ENCODE measurements at regions not wholly inside any gene's neighbourhood (a gene's known extent, or its start where the extent isn't known, plus 50 kb on each side); places are given as distances from the start of the nearest gene placed in this dataset.

DNA sequence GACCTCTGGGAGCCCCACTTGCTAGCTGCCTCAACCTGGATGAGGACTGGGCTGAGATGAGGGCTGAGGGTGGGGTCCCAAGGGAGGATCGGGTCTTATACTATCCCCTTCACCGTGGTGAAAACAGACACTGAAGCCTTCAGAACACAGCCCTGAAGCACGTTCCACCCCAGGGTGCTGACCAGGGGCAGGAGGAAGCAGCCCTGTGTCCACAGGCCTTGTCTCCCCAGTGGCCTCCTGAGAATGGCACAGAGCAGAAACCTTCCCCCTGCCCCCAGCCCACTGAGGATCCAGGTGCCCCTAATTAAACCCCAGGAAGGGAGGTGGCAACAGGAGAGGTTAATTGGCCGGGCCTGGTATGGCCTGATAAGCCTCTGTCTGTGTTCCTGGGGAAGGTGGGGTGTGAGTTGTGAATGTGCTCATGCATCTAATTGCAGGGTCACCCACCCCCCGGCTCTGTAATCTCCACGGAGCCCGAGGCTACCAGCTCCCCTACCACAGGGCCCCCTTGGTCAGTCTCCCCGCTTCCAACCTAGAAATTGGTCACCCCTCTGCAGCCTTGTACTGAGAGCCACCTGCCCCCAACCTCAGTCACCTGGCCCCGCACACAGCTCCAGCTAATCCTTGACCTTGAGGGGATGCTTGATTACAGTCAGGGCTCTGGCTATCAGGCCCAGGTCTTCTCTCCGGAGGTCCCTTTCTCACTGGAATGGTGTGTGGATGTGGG is 159.0 kb upstream of the UNC5B start:
- ATAC-seq (no peak), DNase-seq (no peak)
- TF ChIP-seq, protein P1, sequence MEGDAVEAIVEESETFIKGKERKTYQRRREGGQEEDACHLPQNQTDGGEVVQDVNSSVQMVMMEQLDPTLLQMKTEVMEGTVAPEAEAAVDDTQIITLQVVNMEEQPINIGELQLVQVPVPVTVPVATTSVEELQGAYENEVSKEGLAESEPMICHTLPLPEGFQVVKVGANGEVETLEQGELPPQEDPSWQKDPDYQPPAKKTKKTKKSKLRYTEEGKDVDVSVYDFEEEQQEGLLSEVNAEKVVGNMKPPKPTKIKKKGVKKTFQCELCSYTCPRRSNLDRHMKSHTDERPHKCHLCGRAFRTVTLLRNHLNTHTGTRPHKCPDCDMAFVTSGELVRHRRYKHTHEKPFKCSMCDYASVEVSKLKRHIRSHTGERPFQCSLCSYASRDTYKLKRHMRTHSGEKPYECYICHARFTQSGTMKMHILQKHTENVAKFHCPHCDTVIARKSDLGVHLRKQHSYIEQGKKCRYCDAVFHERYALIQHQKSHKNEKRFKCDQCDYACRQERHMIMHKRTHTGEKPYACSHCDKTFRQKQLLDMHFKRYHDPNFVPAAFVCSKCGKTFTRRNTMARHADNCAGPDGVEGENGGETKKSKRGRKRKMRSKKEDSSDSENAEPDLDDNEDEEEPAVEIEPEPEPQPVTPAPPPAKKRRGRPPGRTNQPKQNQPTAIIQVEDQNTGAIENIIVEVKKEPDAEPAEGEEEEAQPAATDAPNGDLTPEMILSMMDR (IDR thresholded peaks at IDR 0.05) = no peak
- TF ChIP-seq POLR2A (IDR thresholded peaks at IDR 0.05) = no peak
- Histone ChIP-seq H3K4me3 (no peak overlapping the region), H3K27ac (no peak overlapping the region), H3K27me3 (no peaks in the 10 kb centered on the region), H3K4me1 (no peaks in the 10 kb centered on the region), H3K9me3 (no peaks in the 10 kb centered on the region), H3K36me3 (replicated peaks in 1 of 2; ENCODE audit: insufficient read depth in 1 of 2, low read depth in 2 of 2) (no peaks in the 10 kb centered on the region)
- 71 to 79% methylated on average over 9 to 10 of the region's 10 CpGs for WGBS, 2 donors
- intact Hi-C loops (cut with DNase I) = no loop called here

DNA sequence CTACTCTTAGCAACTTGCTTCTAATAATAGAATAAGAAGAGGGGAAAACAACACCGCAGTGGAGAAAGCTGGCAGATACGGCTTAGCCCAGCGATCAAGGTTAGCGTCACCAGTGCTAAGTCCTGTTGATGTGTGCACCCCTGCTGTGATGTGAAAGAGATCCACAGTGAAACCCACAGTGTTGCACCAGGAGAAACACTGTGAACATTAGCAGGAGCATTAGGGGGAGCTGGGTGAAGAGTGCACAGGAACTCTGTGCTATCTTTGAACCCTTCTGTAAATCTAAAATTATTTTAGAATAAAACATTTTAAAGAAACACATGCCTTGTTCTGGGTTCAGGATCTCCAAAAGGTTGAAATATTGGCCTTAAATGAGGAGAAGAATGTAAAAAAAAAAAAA is 154.1 kb upstream of the UNC5B start:
- H3K4me3 ChIP-seq = no peak overlapping the region
- no peaks in the 10 kb centered on the region for H3K27me3 ChIP-seq
- no peak for ATAC-seq
- H3K4me1 ChIP-seq = no peaks in the 10 kb centered on the region
- H3K9me3 ChIP-seq = no peaks in the 10 kb centered on the region
- H3K36me3 ChIP-seq (replicated peaks in 1 of 2; ENCODE audit: insufficient read depth in 1 of 2, low read depth in 2 of 2) = no peaks in the 10 kb centered on the region
- no peak for DNase-seq
- no peak overlapping the region for H3K27ac ChIP-seq
- intact Hi-C loops (cut with DNase I) = no loop called here
- WGBS, 2 donors = 86 to 92% methylated on average over 4 of the region's 4 CpGs
- no peak for TF ChIP-seq POLR2A (IDR thresholded peaks at IDR 0.05)
- TF ChIP-seq, protein P1 (IDR thresholded peaks at IDR 0.05) = no peak

DNA sequence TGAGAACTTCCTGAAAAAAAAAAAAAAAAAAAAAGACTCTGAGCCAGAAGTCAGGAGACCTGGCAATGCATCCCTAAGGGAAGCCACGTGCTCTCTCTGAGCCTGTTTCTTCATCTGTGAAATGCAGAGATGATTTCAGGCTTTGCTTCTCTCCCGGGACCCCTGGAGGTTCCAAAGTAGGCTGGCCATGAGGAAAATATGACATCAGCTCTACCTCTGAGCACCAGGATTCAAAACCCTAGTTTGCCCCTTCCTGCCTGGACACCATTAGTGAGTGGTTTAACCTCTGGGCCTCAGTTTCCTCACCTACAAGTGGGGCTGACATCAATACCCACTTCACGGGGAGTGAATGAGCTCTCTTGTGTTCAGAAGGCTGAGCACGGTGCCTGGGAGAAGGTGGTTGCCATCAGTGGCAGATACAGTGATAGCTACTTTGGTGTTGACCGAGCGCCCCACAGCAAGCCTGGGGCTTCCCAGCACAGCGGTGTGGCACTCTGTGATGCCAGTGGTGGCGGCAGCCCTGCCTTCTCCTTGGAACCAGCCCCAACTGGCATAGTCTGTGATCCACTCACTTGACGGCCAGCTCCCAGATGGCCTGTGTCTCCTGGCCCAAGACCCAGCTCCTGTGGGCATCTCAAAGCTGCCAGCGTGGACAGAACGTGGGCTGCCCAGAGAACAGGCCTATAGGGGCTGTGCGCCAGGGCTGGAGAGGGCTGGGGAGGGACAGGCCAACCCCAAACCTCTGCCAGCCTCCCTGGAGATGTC is 153.1 kb upstream of the UNC5B start:
- TF ChIP-seq, protein P1 (IDR thresholded peaks at IDR 0.05) = no peak
- no peak for TF ChIP-seq POLR2A (IDR thresholded peaks at IDR 0.05)
- no peak overlapping the region for H3K27ac ChIP-seq
- intact Hi-C loops (cut with DNase I) = no loop called here
- no peaks in the 10 kb centered on the region for H3K36me3 ChIP-seq (replicated peaks in 1 of 2; ENCODE audit: insufficient read depth in 1 of 2, low read depth in 2 of 2)
- DNase-seq (no peak), ATAC-seq (no peak)
- H3K4me3 ChIP-seq = no peak overlapping the region
- no peaks in the 10 kb centered on the region for H3K9me3 ChIP-seq
- H3K4me1 ChIP-seq = no peaks in the 10 kb centered on the region
- whole genome bisulfite sequencing, 2 donors = 78 to 80% methylated on average over 5 to 12 of the region's 12 CpGs
- H3K27me3 ChIP-seq = no peaks in the 10 kb centered on the region

DNA sequence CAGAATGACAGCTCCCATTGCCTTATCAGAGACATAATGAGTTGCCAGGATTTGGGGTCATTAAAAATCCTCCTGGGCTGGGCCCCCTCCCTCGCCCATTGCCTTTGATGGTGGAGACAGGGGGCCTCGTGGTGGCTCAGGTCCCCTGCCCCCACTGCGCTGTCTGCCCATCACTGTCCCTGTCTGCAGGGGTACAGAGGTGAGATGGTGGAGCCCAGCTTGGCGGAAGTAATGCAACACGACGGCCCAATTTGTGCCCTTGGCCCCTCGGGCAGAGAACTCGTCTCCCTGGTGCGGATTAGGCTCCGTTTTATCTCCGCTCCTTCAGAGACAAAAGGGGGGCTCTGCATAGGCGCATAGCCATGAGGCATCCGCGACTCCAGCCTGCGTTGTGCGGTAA is 152.4 kb upstream of the UNC5B start:
- ATAC-seq (no peak), DNase-seq (no peak)
- WGBS, 2 donors = 66 to 81% methylated on average over 9 to 16 of the region's 16 CpGs

More for the DNA sequence above, 152.4 kb upstream of the UNC5B start:
- TF ChIP-seq, protein P1 (IDR thresholded peaks at IDR 0.05) = no peak
- no peak for TF ChIP-seq POLR2A (IDR thresholded peaks at IDR 0.05)
- H3K27me3 ChIP-seq = no peaks in the 10 kb centered on the region
- no peaks in the 10 kb centered on the region for H3K36me3 ChIP-seq (replicated peaks in 1 of 2; ENCODE audit: insufficient read depth in 1 of 2, low read depth in 2 of 2)
- intact Hi-C loops (cut with DNase I) = no loop called here
- no peak overlapping the region for H3K4me3 ChIP-seq
- no peaks in the 10 kb centered on the region for H3K9me3 ChIP-seq
- H3K4me1 ChIP-seq = no peaks in the 10 kb centered on the region
- H3K27ac ChIP-seq = no peak overlapping the region
